Anterior cingulate cortex (tissue), 58 donors: ENCODE measurements at regions not wholly inside any gene's neighbourhood (a gene's known extent, or its start where the extent isn't known, plus 50 kb on each side); places are given as distances from the start of the nearest gene placed in this dataset.

Source experiments
- DNase-seq, 58 donors: peaks; one replicate each; lab custom pipeline; 2025; lab: John Stamatoyannopoulos, UW

GRCh38 chr10:58932126-58932525 is 244.3 kb upstream of the PHYHIPL start:
- no peak for DNase-seq

- DNase-seq = no peak
Measured at GRCh38 chr10:58932577-58933314, 243.7 kb upstream of the PHYHIPL start.

DNA sequence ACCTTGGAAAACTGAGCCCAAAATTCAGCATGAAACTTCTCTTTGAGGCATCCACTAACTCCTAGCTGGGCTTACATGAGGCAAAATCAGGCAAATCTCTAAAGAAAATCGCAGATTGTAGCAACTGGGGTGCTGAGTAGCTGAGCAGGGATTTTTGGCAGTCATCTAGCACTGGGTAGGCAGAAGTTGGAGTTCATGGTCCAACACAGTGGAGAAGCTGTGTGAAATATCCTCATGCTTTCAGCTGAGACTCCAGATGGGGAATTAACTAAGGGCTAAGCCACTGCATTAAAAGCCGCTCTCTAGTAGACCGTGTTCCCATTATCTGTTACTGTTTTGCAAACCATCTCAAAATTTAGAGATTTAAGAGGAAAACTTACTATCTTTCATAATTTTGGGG is 240.1 kb upstream of the PHYHIPL start:
- peak in 3 of 58 donors; percentile 1 to 30 (median 19) for DNase-seq

- no peak for DNase-seq
Measured at GRCh38 chr10:58937423-58937822, 239.0 kb upstream of the PHYHIPL start.

- no peak for DNase-seq
Measured at GRCh38 chr10:58942724-58943123, 233.7 kb upstream of the PHYHIPL start.

- DNase-seq = no peak
Measured at GRCh38 chr10:58943256-58943890, 233.1 kb upstream of the PHYHIPL start.

- no peak for DNase-seq
Measured at GRCh38 chr10:58943960-58944359, 232.5 kb upstream of the PHYHIPL start.

- peak in 1 of 58 donors; percentile 19 for DNase-seq
Measured at GRCh38 chr10:58948303-58948702, 228.1 kb upstream of the PHYHIPL start.

DNA sequence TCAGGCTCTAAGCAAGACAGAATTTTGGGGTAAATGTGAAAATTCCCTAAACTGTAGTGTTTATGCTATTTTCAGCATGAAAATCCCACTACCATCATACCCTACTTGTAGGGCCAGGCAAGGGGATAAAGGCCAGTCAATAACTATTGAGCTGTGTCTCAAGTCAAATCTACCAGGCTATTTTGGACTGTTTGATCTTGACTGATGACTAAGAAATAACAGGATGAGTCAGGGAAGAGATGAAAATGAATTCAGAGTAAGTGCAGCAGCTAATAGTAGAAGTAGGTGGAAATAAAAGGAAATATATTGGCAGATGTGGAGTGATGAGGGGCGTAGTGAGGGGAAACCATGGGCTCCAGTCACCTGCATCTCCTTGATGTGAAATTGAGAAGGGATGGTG is 225.8 kb upstream of the PHYHIPL start:
- no peak for DNase-seq

DNA sequence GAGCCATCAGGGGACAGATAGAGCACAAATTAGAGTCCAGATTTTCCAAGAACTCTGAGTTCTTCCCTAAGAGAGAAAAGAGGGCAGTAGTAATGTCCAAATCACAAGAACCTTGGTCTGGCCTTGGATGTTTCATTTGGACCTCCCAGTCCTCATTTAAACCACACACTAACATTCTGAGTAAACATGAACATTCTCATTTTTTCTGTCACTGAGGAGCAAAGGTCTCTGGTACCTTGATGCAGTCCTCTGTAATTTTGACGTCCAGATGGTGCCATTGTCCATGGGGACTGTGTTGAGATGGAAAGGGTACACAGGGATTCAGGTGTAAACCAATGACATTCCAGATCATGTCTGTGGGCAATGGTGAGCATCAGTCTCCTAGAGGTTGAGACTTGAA is 225.4 kb upstream of the PHYHIPL start:
- DNase-seq = no peak

- DNase-seq = no peak
Measured at GRCh38 chr10:58951746-58952145, 224.7 kb upstream of the PHYHIPL start.

DNA sequence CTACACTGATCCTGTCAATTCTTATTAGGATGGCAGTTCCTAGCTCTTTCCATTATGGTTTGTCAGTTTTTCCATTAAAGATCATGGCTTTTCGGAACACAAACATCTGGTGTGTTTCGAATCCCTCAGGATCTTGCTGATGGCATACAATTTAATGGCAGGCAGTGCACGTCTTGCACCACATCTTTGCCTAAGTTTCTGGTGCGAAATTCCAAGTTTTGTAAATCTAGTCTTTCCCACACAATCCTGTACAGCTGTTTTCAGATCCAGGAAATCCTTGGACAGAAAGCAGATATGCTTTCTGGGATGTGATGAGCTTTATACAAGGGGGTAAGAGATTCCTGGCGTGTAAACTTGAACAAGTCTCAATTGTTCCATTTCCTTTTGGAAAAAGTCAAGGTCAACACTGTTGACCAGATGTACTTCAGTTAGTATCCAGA is 224.3 kb upstream of the PHYHIPL start:
- DNase-seq = no peak

- peak in 29 of 58 donors; percentile 6 to 68 (median 31) for DNase-seq
Measured at GRCh38 chr10:58952747-58953466, 223.5 kb upstream of the PHYHIPL start.

DNA sequence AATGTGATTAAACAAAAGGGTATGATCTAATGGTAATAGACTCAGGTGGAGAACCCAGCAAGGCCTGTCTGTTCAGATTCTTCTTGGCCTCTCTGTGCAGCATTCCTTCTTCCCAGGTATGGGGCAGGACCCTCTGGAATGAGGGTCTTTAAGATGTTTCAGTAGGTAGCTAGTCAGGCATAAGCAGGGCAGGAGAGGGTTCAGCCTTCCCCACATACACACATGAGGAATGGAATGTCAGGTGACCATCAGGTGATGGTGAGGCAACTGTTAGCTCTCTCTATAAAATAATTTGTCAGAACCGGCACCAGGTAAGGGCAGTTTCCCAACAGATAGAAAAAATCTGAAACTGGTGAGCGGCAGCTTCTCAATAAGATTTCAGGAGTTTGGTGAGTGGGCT is 222.3 kb upstream of the PHYHIPL start:
- DNase-seq = no peak

GRCh38 chr10:58955615-58956014 is 220.8 kb upstream of the PHYHIPL start:
- no peak for DNase-seq

DNA sequence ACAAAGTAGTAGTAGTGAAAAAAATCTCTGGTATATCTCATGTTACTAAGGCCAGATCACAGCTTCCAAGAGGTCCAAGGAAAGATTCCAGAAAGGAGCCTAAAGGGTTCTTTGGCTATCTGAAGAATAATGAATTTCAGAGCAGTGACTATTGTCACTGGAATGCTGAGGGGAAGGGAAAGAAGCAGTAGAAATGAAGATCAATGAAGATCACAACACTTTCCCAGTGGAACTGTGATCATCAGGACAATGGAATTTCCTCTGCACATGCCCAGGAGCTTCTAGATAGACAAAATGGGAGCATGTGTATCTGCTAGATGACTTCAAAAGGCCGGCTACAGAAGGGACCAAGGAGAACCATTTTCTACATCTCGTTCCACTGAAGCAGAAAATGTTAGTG is 219.5 kb upstream of the PHYHIPL start:
- no peak for DNase-seq

DNA sequence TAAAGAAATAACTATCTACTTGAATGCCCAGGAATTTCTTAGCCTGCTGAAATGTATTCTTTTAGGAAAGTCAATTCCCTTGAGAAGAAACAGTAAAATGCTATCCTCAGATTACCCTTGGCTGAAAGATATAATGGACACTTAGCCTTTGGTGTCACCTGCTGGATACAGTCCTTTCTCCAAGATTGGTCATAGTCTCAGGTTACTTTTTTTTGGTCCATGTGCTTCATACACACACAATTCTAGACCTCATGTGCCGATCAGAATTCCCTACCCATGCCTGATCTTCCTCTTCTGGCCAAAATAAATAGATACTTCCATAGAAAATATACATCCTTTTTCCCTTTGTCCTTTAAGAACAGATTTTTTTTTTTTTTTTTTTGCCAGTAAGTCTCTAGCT is 218.9 kb upstream of the PHYHIPL start:
- DNase-seq = no peak

DNA sequence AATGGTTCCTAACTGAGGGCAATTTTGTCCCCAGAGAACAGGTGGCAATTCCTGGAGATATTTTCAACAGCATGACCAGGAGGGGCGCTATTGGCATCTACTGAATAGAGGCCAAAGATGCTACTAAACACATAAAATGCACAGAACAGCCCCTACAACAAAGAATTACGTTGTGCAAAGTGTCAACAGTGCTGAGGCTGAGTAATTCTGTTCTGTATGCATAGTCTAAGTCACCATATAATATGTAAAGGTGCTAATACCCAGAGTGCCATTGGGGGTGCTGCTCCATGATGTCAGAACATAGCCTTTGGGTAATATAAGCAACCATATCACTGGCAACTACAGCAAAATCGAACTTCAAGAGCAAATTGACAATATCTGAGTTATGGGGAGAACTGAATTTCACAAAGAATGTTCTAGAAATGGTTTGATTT is 213.3 kb upstream of the PHYHIPL start:
- DNase-seq = peak in 23 of 58 donors; percentile 10 to 71 (median 28)

DNA sequence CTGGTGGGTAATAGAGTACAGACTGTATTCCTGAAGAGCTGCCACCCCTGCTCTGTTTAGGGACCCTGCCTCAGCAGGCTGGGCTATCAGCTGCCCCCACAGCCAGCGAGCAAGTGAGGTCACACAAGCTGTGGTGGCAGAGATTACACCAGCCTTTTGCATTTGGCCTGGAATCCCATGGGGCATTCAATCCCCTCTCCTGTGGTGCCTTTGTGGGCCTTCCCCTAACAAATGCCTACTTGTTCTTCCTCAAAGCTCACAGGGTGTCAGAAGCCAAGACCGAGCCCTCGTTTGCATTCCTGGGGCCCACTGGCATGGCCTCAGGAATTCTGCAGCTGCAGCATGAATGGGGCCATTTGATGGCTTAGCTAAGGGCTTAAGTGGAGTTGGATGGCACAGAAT is 212.7 kb upstream of the PHYHIPL start:
- peak in 56 of 58 donors; percentile 14 to 99 (median 89) for DNase-seq

DNA sequence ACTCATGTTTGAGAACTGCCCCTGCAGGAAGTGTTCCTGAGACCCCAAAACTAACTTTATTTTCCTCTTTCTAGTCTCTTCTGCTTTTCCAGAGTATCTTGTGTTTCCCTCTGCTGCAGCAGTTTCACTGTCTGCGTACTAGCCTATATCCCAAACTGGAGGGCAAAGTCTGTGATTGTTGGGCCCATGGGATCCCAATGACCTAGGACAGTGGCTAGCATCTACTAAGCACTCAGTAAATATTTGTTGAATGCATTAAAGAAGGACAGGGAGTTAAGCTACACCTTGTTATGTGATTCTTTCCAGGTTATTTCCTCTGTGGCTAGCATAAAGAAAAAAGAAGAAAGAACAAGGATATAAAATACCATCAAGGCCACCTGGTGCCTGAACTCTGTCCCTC is 210.6 kb upstream of the PHYHIPL start:
- DNase-seq = no peak
